ENCODE measurements at regions not wholly inside any gene's neighbourhood (a gene's known extent, or its start where the extent isn't known, plus 50 kb on each side); places are given as distances from the start of the nearest gene placed in this dataset.

GRCh38 chr15:92545996-92546395, 109.6 kb downstream of the FAM174B start:
- Histone ChIP-seq H4K5ac (ENCODE audit: low read depth, low read length) (no peak overlapping the region), H2AK5ac (ENCODE audit: low read depth, low read length) (no peak overlapping the region), H3K9me1 (ENCODE audit: insufficient read depth, low read length) (no peaks in the 10 kb centered on the region)

More at GRCh38 chr15:92545996-92546395, 109.6 kb downstream of the FAM174B start:
- H3K4me3 ChIP-seq (ENCODE audit: insufficient read depth, low read depth, low read length) = no peak overlapping the region
- H3K9ac ChIP-seq (ENCODE audit: low read depth, low read length) = no peak overlapping the region
- H4K91ac ChIP-seq (ENCODE audit: insufficient read depth, low read depth, low read length) = no peak overlapping the region
- no peak overlapping the region for H3K14ac ChIP-seq (replicated peaks; ENCODE audit: low read depth, low read length)
- no peak overlapping the region for H4K8ac ChIP-seq (ENCODE audit: low read depth in 2 of 2, low read length in 2 of 2)
- H4K20me1 ChIP-seq (ENCODE audit: insufficient read depth, low read length) = no peaks in the 10 kb centered on the region
- intact Hi-C loops (cut with micrococcal nuclease) (no loop called here), dilution Hi-C loops (cut with HindIII; ENCODE audit: low sequenced_read_pairs, unreplicated experiment) (no loop called here), in situ Hi-C loops (cut with MboI; ENCODE audit: low sequenced_read_pairs) (no loop called here)
- no peaks in the 10 kb centered on the region for H3K9me3 ChIP-seq (ENCODE audit: control insufficient read depth, insufficient read depth, low read length)
- DNase-seq = no peak
- no peaks in the 10 kb centered on the region for H3K79me1 ChIP-seq (ENCODE audit: low read depth in 1 of 2, low read length in 2 of 2)
- no peak overlapping the region for H2AK9ac ChIP-seq (replicated peaks; ENCODE audit: low read depth, low read length, poor library complexity)
- no peak overlapping the region for H2BK5ac ChIP-seq (ENCODE audit: low read depth, low read length, poor library complexity, severe bottlenecking)
- no peak overlapping the region for H3K27ac ChIP-seq (ENCODE audit: insufficient read depth, low read length)
- BruUV-seq (replicated peaks) = no TSS peak
- TF ChIP-seq FOS (IDR thresholded peaks at IDR 0.05; ENCODE audit: low read depth, low read length) (no peak), BHLHE40 (IDR thresholded peaks at IDR 0.05; ENCODE audit: low read depth, low read length) (no peak), CHD1 (IDR thresholded peaks at IDR 0.05; ENCODE audit: low read depth, low read length) (no peak)
- ATAC-seq (ENCODE audit: low read depth) = no peak
- no peaks in the 10 kb centered on the region for H3K36me3 ChIP-seq (ENCODE audit: control insufficient read depth, insufficient read depth, low read length)
- H2AFZ ChIP-seq (replicated peaks; ENCODE audit: low read length, poor library complexity) = no peak overlapping the region
- H3K18ac ChIP-seq (ENCODE audit: low read depth, low read length) = no peak overlapping the region
- ChIA-PET CTCF (no interaction called here), POLR2A (ENCODE audit: unreplicated experiment) (no interaction called here)
- no peak overlapping the region for H2BK20ac ChIP-seq (ENCODE audit: low read depth, low read length)
- H3K4ac ChIP-seq (ENCODE audit: low read depth, low read length) = no peak overlapping the region
- H3K56ac ChIP-seq (ENCODE audit: extremely low read depth, insufficient read depth, low read length) = no peak overlapping the region
- H3K4me2 ChIP-seq (ENCODE audit: low read depth, low read length) = no peak overlapping the region
- no peak overlapping the region for H3K23ac ChIP-seq (ENCODE audit: low read depth, low read length)
- H3K4me1 ChIP-seq (ENCODE audit: control insufficient read depth, insufficient read depth, low read length) = no peaks in the 10 kb centered on the region
- H2BK15ac ChIP-seq (ENCODE audit: low read depth, low read length) = no peak overlapping the region
- no peaks in the 10 kb centered on the region for H3K27me3 ChIP-seq (ENCODE audit: control insufficient read depth, insufficient read depth, low read length)
- no peak overlapping the region for H2BK120ac ChIP-seq (ENCODE audit: low read depth, low read length)

Data from IMR-90 (cell line).